H1 (cell line): ENCODE measurements at regions not wholly inside any gene's neighbourhood (a gene's known extent, or its start where the extent isn't known, plus 50 kb on each side); places are given as distances from the start of the nearest gene placed in this dataset.

Experiments
- ASH2L ChIP-seq: fragments of 200-600, 300-600 bp; sonication (generic); IDR thresholded peaks from one replicate; pipeline ENCODE4 v1.7.1; 2017; ENCODE audit warnings: low read length
- CHD2 ChIP-seq: IDR thresholded peaks from 2 replicates; pipeline ENCODE4 v1.6.1; 2012; ENCODE audit warnings: low read length, improper control_type of control experiment
- EP300 ChIP-seq, 2 experiments: IDR thresholded peaks; 1 replicate in 1 of 2; 2 replicates in 1 of 2; pipeline ENCODE4 v1.6.1; 2011 to 2012; ENCODE audit warnings: low read depth in 2 of 2, low read length in 2 of 2, mild to moderate bottlenecking in 2 of 2, borderline replicate concordance in 1 of 2, inconsistent platforms in 1 of 2, moderate library complexity in 1 of 2
- HDAC2 ChIP-seq, 2 experiments: fragments of 300-600 bp in 1 of 2; sonication (generic) in 1 of 2; IDR thresholded peaks; 2 replicates each; pipeline ENCODE4 v1.6.1; 2011 to 2012; ENCODE audit warnings: low read depth in 2 of 2, low read length in 2 of 2, mild to moderate bottlenecking in 2 of 2, moderate library complexity in 2 of 2, borderline replicate concordance in 1 of 2, inconsistent platforms in 1 of 2
- SIN3A ChIP-seq, 2 experiments: IDR thresholded peaks in 1 of 2; conservative IDR thresholded peaks in 1 of 2; 2 replicates each; pipeline ENCODE4 v1.6.1; 2011 to 2012; ENCODE audit warnings: low read length in 2 of 2, improper control_type of control experiment in 1 of 2, low read depth in 1 of 2, mild to moderate bottlenecking in 1 of 2
- TAF7 ChIP-seq: optimal IDR thresholded peaks from 2 replicates; pipeline ENCODE3; 2011; ENCODE audit warnings: low read depth, mild to moderate bottlenecking, inconsistent platforms, low read length, moderate library complexity, borderline replicate concordance
- TBP ChIP-seq: IDR thresholded peaks from 2 replicates; pipeline ENCODE4 v1.6.1; 2011; ENCODE audit warnings: low read depth, low read length, improper control_type of control experiment
- TF ChIP-seq, protein P1 (sequence below), 3 experiments: IDR thresholded peaks; 1 replicate in 2 of 3; 2 replicates in 1 of 3; pipeline versions ENCODE4 v1.5.1 to v1.6.1; 2011; ENCODE audit warnings: low read length in 3 of 3, mild to moderate bottlenecking in 3 of 3, inconsistent platforms in 2 of 3, low read depth in 1 of 3, moderate library complexity in 1 of 3; ENCODE audit not compliant: insufficient read depth in 1 of 3; ENCODE audit errors: control extremely low read depth in 1 of 3

DNA sequence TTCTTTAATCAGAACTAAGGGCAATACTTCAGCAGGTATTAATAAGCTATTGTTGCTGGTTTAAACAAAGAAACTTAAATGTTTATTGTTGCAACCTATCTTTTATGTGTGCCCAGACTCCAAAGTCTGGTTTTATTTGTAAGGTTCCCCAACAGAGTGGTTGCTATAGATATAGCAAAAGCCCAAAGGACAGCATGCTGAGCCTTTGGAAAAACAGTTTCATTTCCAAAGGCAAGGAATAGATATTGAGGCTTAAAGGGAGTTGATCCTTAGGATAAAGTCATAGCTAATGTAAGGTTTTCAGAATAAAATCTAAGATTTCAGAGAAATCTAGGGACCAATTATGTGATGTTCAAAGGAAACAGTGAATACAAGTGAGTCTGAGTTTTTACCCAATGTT is 413.2 kb upstream of the SLC14A2 start:
- TF ChIP-seq, protein P1, sequence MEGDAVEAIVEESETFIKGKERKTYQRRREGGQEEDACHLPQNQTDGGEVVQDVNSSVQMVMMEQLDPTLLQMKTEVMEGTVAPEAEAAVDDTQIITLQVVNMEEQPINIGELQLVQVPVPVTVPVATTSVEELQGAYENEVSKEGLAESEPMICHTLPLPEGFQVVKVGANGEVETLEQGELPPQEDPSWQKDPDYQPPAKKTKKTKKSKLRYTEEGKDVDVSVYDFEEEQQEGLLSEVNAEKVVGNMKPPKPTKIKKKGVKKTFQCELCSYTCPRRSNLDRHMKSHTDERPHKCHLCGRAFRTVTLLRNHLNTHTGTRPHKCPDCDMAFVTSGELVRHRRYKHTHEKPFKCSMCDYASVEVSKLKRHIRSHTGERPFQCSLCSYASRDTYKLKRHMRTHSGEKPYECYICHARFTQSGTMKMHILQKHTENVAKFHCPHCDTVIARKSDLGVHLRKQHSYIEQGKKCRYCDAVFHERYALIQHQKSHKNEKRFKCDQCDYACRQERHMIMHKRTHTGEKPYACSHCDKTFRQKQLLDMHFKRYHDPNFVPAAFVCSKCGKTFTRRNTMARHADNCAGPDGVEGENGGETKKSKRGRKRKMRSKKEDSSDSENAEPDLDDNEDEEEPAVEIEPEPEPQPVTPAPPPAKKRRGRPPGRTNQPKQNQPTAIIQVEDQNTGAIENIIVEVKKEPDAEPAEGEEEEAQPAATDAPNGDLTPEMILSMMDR (IDR thresholded peaks at IDR 0.05; ENCODE audit: control extremely low read depth in 1 of 3, insufficient read depth in 1 of 3, low read depth in 1 of 3, low read length in 3 of 3): no peak
- TF ChIP-seq CHD2: no peak
- TF ChIP-seq HDAC2 (IDR thresholded peaks at IDR 0.05; ENCODE audit: borderline replicate concordance in 1 of 2, low read depth in 2 of 2, low read length in 2 of 2): no peak
- TF ChIP-seq ASH2L: no peak
- no peak for TF ChIP-seq EP300 (IDR thresholded peaks at IDR 0.05; ENCODE audit: borderline replicate concordance in 1 of 2, low read depth in 2 of 2, low read length in 2 of 2)
- TF ChIP-seq TAF7: no peak
- TF ChIP-seq TBP: no peak
- no peak for TF ChIP-seq SIN3A (conservative IDR thresholded peaks at IDR 0.05 in 1 of 2, IDR thresholded peaks at IDR 0.05 in 1 of 2; ENCODE audit: low read depth in 1 of 2, low read length in 2 of 2)
